ENCODE measurements at regions not wholly inside any gene's neighbourhood (a gene's known extent, or its start where the extent isn't known, plus 50 kb on each side); places are given as distances from the start of the nearest gene placed in this dataset.

DNA sequence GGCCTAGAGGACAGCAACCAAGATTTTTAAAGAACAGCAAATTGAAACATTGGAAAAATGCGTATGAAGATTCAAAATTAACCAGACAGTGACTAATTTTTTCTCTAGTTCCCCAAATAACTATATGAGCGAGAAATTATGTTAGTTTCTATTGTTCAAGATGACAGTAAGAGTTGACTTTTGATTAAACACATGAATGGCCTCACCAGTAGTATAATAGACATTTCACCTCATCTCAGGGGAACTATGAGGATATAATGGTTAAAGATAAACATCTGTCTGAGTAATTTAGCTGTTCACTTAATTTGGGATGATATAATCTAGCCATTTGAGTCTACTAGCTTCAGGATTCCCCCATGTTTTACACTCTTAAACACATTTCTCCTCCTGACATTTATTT is 380.9 kb upstream of the NWD2 start:
- H3K9me3 ChIP-seq (ENCODE audit: low read length): no peaks in the 10 kb centered on the region

DNA sequence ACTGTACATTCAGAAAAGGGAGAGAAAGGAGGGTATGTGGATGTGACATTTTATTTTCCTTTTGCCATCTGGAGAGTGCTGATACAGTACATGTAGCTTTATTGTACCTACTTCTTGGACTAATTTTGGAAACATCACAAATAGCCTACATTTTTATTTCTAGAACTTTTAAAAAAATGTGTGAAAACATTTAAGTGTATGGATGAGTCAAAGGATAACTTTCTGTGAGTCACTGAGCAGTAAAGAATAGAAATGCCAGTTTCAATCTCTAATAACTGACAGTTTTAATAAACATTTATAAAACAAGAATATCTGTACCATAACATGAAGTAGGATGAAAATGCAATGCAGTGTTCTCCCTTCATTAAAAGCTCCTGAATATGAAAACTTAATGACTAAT is 374.4 kb upstream of the NWD2 start:
- H3K27me3 ChIP-seq (ENCODE audit: insufficient read depth, low read length): no peaks in the 10 kb centered on the region
- no peaks in the 10 kb centered on the region for H3K36me3 ChIP-seq (ENCODE audit: insufficient read depth, low read length)
- H3K4me3 ChIP-seq (ENCODE audit: low read depth, low read length, poor library complexity, severe bottlenecking): no peak overlapping the region
- H3F3A ChIP-seq (ENCODE audit: insufficient read depth, low read length): no peaks in the 10 kb centered on the region
- no peaks in the 10 kb centered on the region for H3K79me2 ChIP-seq (ENCODE audit: insufficient read depth, low read length)
- H3K4me1 ChIP-seq (ENCODE audit: insufficient read depth, low read length, severe bottlenecking): no peaks in the 10 kb centered on the region
- H3K4me2 ChIP-seq (ENCODE audit: low read length): no peak overlapping the region
- TF ChIP-seq, protein P1, sequence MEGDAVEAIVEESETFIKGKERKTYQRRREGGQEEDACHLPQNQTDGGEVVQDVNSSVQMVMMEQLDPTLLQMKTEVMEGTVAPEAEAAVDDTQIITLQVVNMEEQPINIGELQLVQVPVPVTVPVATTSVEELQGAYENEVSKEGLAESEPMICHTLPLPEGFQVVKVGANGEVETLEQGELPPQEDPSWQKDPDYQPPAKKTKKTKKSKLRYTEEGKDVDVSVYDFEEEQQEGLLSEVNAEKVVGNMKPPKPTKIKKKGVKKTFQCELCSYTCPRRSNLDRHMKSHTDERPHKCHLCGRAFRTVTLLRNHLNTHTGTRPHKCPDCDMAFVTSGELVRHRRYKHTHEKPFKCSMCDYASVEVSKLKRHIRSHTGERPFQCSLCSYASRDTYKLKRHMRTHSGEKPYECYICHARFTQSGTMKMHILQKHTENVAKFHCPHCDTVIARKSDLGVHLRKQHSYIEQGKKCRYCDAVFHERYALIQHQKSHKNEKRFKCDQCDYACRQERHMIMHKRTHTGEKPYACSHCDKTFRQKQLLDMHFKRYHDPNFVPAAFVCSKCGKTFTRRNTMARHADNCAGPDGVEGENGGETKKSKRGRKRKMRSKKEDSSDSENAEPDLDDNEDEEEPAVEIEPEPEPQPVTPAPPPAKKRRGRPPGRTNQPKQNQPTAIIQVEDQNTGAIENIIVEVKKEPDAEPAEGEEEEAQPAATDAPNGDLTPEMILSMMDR (IDR thresholded peaks at IDR 0.05; ENCODE audit: low read length): no peak
- no peak for TF ChIP-seq EZH2 (IDR thresholded peaks at IDR 0.05; ENCODE audit: borderline replicate concordance, low read length)
- H2AFZ ChIP-seq (ENCODE audit: low read length): no peak overlapping the region
- H3K9me3 ChIP-seq (ENCODE audit: low read length): no peaks in the 10 kb centered on the region
- H3K9ac ChIP-seq (ENCODE audit: low read length): no peak overlapping the region
- no peaks in the 10 kb centered on the region for H4K20me1 ChIP-seq (ENCODE audit: insufficient read depth, low read length)
- H3K9me2 ChIP-seq (ENCODE audit: low read depth, low read length): no peaks in the 10 kb centered on the region
- H3K27ac ChIP-seq (ENCODE audit: low read depth, low read length, poor library complexity, severe bottlenecking): no peak overlapping the region

More for the DNA sequence above, 380.9 kb upstream of the NWD2 start:
- Histone ChIP-seq H4K20me1 (ENCODE audit: insufficient read depth, low read length) (no peaks in the 10 kb centered on the region), H3K4me1 (ENCODE audit: insufficient read depth, low read length, severe bottlenecking) (no peaks in the 10 kb centered on the region), H3K4me3 (ENCODE audit: low read depth, low read length, poor library complexity, severe bottlenecking) (no peak overlapping the region), H3K9me2 (ENCODE audit: low read depth, low read length) (no peaks in the 10 kb centered on the region), H3K9ac (ENCODE audit: low read length) (no peak overlapping the region), H3K79me2 (ENCODE audit: insufficient read depth, low read length) (no peaks in the 10 kb centered on the region), H3K27ac (ENCODE audit: low read depth, low read length, poor library complexity, severe bottlenecking) (no peak overlapping the region), H3K4me2 (ENCODE audit: low read length) (no peak overlapping the region), H3K27me3 (ENCODE audit: insufficient read depth, low read length) (no peaks in the 10 kb centered on the region), H3K36me3 (ENCODE audit: insufficient read depth, low read length) (no peaks in the 10 kb centered on the region), H2AFZ (ENCODE audit: low read length) (no peak overlapping the region), H3F3A (ENCODE audit: insufficient read depth, low read length) (no peaks in the 10 kb centered on the region)
- TF ChIP-seq, protein P1 (IDR thresholded peaks at IDR 0.05; ENCODE audit: low read length): no peak
- TF ChIP-seq EZH2 (IDR thresholded peaks at IDR 0.05; ENCODE audit: borderline replicate concordance, low read length): no peak

DNA sequence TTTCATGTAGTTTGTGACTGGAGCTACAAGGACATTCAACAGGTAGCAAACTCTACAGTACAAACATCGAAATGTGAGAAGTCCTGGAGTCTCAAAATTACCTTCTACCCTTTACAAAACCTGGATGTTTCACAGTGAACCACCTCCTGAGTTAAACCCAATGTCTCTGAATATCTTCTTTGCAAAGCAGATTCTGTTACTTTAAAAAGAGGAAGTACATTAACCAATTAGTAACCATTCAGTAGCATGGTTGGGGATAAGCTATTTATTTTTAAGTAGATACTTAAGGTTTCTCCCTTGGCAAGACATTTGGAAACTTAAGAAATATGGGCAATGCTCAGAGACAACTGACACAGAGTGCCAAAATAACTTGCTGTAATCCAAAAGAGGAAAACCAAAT is 371.9 kb upstream of the NWD2 start:
- TF ChIP-seq, protein P1 (IDR thresholded peaks at IDR 0.05; ENCODE audit: low read length): no peak
- Histone ChIP-seq H3K27ac (ENCODE audit: low read depth, low read length, poor library complexity, severe bottlenecking) (no peak overlapping the region), H3K4me3 (ENCODE audit: low read depth, low read length, poor library complexity, severe bottlenecking) (no peak overlapping the region), H3K79me2 (ENCODE audit: insufficient read depth, low read length) (no peaks in the 10 kb centered on the region), H3K4me2 (ENCODE audit: low read length) (no peak overlapping the region), H3K9me3 (ENCODE audit: low read length) (no peaks in the 10 kb centered on the region), H3K9me2 (ENCODE audit: low read depth, low read length) (no peaks in the 10 kb centered on the region), H3K4me1 (ENCODE audit: insufficient read depth, low read length, severe bottlenecking) (no peaks in the 10 kb centered on the region), H3K27me3 (ENCODE audit: insufficient read depth, low read length) (no peaks in the 10 kb centered on the region), H3K36me3 (ENCODE audit: insufficient read depth, low read length) (no peaks in the 10 kb centered on the region), H4K20me1 (ENCODE audit: insufficient read depth, low read length) (no peaks in the 10 kb centered on the region), H3K9ac (ENCODE audit: low read length) (no peak overlapping the region), H3F3A (ENCODE audit: insufficient read depth, low read length) (no peaks in the 10 kb centered on the region), H2AFZ (ENCODE audit: low read length) (no peak overlapping the region)

Measured in OCI-LY1 (cell line).